HAP-1 (cell line): ENCODE measurements at regions not wholly inside any gene's neighbourhood (a gene's known extent, or its start where the extent isn't known, plus 50 kb on each side); places are given as distances from the start of the nearest gene placed in this dataset.
"Not testable (repeated sequence)": the region's sequence is repeated elsewhere in the genome, so short reads cannot be mapped to it uniquely, and the experiment has no call there.

Experiments
- DNase-seq, 2 experiments: peaks; one replicate each; pipeline ENCODE4 v3.0.0-alpha.2; 2016 to 2020; ENCODE audit warnings: low spot score in 2 of 2
- H3K27me3 ChIP-seq: fragments of 250-450 bp; sonication (Bioruptor Pico); 2 replicates; pipeline ENCODE4 v1.5.1; 2020; ENCODE audit warnings: low read depth, mild to moderate bottlenecking, moderate library complexity
- H3K36me3 ChIP-seq: fragments of 250-450 bp; sonication (Bioruptor Pico); replicated peaks from 2 replicates; pipeline ENCODE4 v1.5.1; 2020; ENCODE audit warnings: mild to moderate bottlenecking
- H3K4me1 ChIP-seq: fragments of 250-450 bp; sonication (Bioruptor Pico); 2 replicates; pipeline ENCODE4 v1.5.1; 2020; ENCODE audit warnings: mild to moderate bottlenecking
- H3K4me3 ChIP-seq: fragments of 250-450 bp; sonication (Bioruptor Pico); 2 replicates; pipeline ENCODE4 v1.5.1; 2020; ENCODE audit warnings: mild to moderate bottlenecking, moderate library complexity
- H3K9me3 ChIP-seq: fragments of 250-450 bp; sonication (Bioruptor Pico); 2 replicates; pipeline ENCODE4 v1.5.1; 2020; ENCODE audit warnings: mild to moderate bottlenecking, moderate library complexity
- in situ Hi-C: fragments of 300-500 bp; cut with MboI; formaldehyde crosslinking; loops from 3 replicates; pipeline ENCODE4 v1.14.3; 2020; ENCODE audit warnings: low sequenced_read_pairs, inconsistent platforms, mixed read lengths

DNA sequence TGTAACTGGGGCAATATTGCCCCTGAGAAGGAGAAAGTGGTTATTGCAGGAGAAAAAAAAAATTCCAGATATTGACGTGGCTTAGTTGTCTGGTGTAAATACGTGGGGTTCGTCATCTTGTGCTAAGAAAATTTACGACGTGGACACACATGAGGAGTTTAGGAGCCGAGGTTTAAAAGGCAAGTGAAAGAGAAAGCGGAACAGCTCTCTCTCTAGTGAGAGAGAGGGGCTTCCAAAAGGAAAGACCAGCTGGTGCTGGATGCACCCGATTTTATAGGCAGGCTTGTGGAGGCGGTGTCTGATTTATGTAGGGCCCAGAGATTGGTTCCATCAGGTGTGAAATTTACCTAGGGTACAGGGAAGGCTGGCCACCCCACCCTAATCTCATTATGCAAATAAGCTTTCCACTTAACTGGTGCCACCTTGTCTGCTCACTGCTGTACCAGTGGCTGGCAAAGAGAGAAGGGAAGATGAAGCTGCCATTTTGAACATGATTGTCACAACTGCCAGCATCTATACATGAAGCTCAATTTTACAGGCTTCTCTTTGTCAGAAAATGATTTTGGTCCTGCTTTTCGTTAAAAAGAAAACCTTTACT, 845.1 kb downstream of the DACH1 start:
- no peak for DNase-seq
- H3K4me3 ChIP-seq = no peak overlapping the region
- in situ Hi-C loops = no loop called here

GRCh38 chr13:71018995-71019394, 848.0 kb downstream of the DACH1 start:
- H3K9me3 ChIP-seq = no peaks in the 10 kb centered on the region

More for the DNA sequence above, 845.1 kb downstream of the DACH1 start:
- H3K4me1 ChIP-seq = 0 out of 2 replicates have a peak, but pooled peaks cover 2% of the 10 kb centered on the region
- no peaks in the 10 kb centered on the region for H3K9me3 ChIP-seq
- no peaks in the 10 kb centered on the region for H3K36me3 ChIP-seq
- no peaks in the 10 kb centered on the region for H3K27me3 ChIP-seq

DNA sequence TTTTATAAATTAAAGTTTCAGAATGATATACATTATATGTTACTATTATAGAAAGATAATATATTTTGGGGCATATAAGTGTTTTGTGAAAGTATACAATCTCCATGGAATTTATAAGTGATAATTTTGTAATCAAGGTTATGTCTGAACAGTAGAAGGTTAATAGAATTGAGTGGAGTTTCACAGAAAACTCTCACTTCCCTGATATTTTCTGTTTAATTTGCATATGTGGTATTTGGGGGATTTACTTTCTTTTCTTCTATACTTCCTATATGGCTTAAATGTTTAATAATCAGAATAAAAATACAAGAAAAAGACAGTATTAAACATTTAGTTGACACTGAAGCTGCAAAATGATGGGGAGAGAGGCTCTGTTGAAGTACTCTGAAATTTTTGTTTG, 848.5 kb downstream of the DACH1 start:
- DNase-seq = no peak
- H3K9me3 ChIP-seq = no peaks in the 10 kb centered on the region
- H3K4me1 ChIP-seq = 0 out of 2 replicates have a peak, but pooled peaks cover 2% of the 10 kb centered on the region
- no peaks in the 10 kb centered on the region for H3K27me3 ChIP-seq
- no peaks in the 10 kb centered on the region for H3K36me3 ChIP-seq
- in situ Hi-C loops = no loop called here
- H3K4me3 ChIP-seq = no peak overlapping the region

More at GRCh38 chr13:71018995-71019394, 848.0 kb downstream of the DACH1 start:
- no peak for DNase-seq
- no peaks in the 10 kb centered on the region for H3K27me3 ChIP-seq
- 0 out of 2 replicates have a peak, but pooled peaks cover 2% of the 10 kb centered on the region for H3K4me1 ChIP-seq
- in situ Hi-C loops = no loop called here
- H3K36me3 ChIP-seq = no peaks in the 10 kb centered on the region
- no peak overlapping the region for H3K4me3 ChIP-seq

- in situ Hi-C loops = no loop called here
- H3K4me1 ChIP-seq = 0 out of 2 replicates have a peak, but pooled peaks cover 2% of the 10 kb centered on the region
- H3K27me3 ChIP-seq = no peaks in the 10 kb centered on the region
- no peak for DNase-seq
- no peaks in the 10 kb centered on the region for H3K9me3 ChIP-seq
- no peak overlapping the region for H3K4me3 ChIP-seq
- H3K36me3 ChIP-seq = no peaks in the 10 kb centered on the region
These were observed 849.4 kb downstream of the DACH1 start for GRCh38 chr13:71017607-71018006.

- in situ Hi-C loops = no loop called here
- H3K9me3 ChIP-seq = no peaks in the 10 kb centered on the region
- H3K4me3 ChIP-seq = no peak overlapping the region
- 0 out of 2 replicates have a peak, but pooled peaks cover 2% of the 10 kb centered on the region for H3K4me1 ChIP-seq
- H3K36me3 ChIP-seq = no peaks in the 10 kb centered on the region
- H3K27me3 ChIP-seq = no peaks in the 10 kb centered on the region
- DNase-seq = no peak
These were observed 851.5 kb downstream of the DACH1 start for GRCh38 chr13:71015516-71015915.

DNA sequence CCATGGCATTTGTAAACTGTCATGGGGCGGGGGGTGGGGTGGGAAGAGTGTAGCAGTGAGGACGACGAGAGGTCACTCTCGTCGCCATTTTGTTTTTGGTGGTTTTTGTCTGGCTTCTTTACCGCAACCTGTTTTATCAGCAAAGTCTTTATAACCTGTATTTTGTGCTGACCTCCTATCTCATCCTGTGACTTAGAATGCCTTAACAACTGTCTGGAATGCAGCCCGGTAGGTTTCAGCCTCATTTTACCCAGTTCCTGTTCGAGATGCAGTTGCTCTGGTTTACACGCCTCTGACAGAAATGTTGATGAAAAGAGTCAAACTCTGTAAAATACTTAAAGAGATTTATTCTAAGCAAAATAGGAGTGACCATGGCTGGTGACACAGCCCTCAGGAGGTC, 852.0 kb downstream of the DACH1 start:
- Histone ChIP-seq H3K4me3 (no peak overlapping the region), H3K36me3 (no peaks in the 10 kb centered on the region), H3K4me1 (0 out of 2 replicates have a peak, but pooled peaks cover 2% of the 10 kb centered on the region), H3K27me3 (no peaks in the 10 kb centered on the region), H3K9me3 (no peaks in the 10 kb centered on the region)
- DNase-seq = no peak
- in situ Hi-C loops = no loop called here

- peak; percentile 43 to 98 for DNase-seq
- H3K4me1 ChIP-seq = peaks cover 9% of the 10 kb centered on the region
- no peaks in the 10 kb centered on the region for H3K27me3 ChIP-seq
- H3K9me3 ChIP-seq = 0 out of 2 replicates have a peak, but pooled peaks cover 2% of the 10 kb centered on the region
- no peaks in the 10 kb centered on the region for H3K36me3 ChIP-seq
- H3K4me3 ChIP-seq = no peak overlapping the region
- in situ Hi-C loops = no loop called here
These were observed 861.1 kb downstream of the DACH1 start for GRCh38 chr13:71005919-71006318.

- in situ Hi-C loops = no loop called here
- Histone ChIP-seq H3K36me3 (no peaks in the 10 kb centered on the region), H3K4me3 (no peak overlapping the region), H3K27me3 (no peaks in the 10 kb centered on the region), H3K4me1 (peaks cover 7% of the 10 kb centered on the region), H3K9me3 (no peaks in the 10 kb centered on the region)
- DNase-seq = no peak
These were observed 871.7 kb downstream of the DACH1 start for GRCh38 chr13:70995338-70995737.

- in situ Hi-C loops = no loop called here
- DNase-seq = no peak
- no peak overlapping the region for H3K4me3 ChIP-seq
- peaks cover 7% of the 10 kb centered on the region for H3K4me1 ChIP-seq
- H3K36me3 ChIP-seq = no peaks in the 10 kb centered on the region
- no peaks in the 10 kb centered on the region for H3K27me3 ChIP-seq
- no peaks in the 10 kb centered on the region for H3K9me3 ChIP-seq
These were observed 872.8 kb downstream of the DACH1 start for GRCh38 chr13:70994191-70994590.

DNA sequence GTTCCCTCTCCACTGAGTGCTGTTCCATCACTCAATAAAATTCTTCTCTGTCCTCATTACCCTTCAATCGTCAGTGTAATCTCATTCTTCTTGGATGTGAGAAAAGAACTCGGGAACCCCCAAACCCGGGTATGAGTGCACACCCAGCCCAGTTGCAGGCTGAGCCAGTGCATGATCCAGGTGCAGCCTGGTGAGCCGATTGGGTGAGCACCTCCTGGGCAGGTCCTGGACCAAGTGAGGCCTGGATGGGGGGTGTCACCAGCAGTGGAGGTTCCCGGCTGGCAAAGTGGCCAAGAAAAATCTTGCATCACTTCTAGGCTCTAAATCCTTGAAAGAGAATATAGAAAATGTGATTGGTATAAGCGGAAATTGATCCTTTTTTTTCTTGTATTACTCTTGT, 878.8 kb upstream of the KLHL1 start:
- Histone ChIP-seq H3K36me3 (no peaks in the 10 kb centered on the region), H3K9me3 (no peaks in the 10 kb centered on the region), H3K4me3 (no peak overlapping the region), H3K4me1 (no peaks in the 10 kb centered on the region), H3K27me3 (no peaks in the 10 kb centered on the region)
- DNase-seq = no peak
- in situ Hi-C loops = no loop called here

GRCh38 chr13:70985371-70985770, 877.1 kb upstream of the KLHL1 start:
- no peaks in the 10 kb centered on the region for H3K36me3 ChIP-seq
- H3K4me3 ChIP-seq = no peak overlapping the region
- H3K27me3 ChIP-seq = no peaks in the 10 kb centered on the region
- in situ Hi-C loops = no loop called here
- no peak for DNase-seq
- H3K4me1 ChIP-seq = no peaks in the 10 kb centered on the region
- no peaks in the 10 kb centered on the region for H3K9me3 ChIP-seq

DNA sequence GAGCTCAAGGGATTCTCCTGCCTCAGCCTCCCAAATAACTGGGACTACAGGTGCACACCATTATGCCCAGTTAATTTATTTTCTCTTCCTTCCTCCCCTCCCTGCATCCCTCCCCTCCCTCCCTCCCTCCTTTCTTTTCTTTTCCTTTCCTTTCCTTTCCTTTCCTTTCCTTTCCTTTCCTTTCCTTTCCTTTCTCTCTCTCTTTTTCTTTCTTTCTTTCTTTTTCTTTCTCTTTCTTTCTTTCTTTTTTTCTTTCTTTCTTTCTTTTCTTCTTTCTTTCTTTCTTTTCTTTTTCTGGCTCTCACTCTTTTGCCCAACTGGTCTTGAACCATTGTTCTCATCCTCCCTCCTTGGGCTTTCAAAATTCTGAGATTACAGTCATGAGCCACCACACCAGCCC, 873.0 kb upstream of the KLHL1 start:
- DNase-seq, H3K4me3 ChIP-seq, in situ Hi-C loops, H3K27me3 ChIP-seq, H3K4me1 ChIP-seq, H3K9me3 ChIP-seq, H3K36me3 ChIP-seq: not testable (repeated sequence)

DNA sequence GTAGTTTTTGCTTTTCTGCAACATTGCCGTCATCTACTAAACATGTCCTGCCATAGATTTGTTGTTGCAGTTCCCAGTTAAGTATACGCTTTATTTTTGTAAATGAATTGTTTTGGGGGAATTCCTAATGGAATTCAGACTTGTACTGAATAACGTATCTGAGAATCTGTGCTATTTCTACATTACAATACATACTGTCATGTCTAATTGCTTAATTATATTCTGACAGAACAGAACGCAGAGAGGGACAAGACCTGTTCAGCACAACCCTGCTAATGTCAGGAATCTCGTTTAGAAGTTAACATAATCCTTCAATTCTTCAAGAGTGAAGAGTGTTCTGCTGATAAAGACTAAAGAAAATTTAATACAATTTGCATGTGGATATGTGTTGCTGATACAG, 861.1 kb upstream of the KLHL1 start:
- in situ Hi-C loops = loop anchor here (25.0 kb wide), 1 partner anchor 357 kb away; no protein-coding TSS in a partner anchor
- H3K4me1 ChIP-seq = peaks cover 12% of the 10 kb centered on the region; the same call in 1 of the 2 replicates
- H3K9me3 ChIP-seq = no peaks in the 10 kb centered on the region
- no peaks in the 10 kb centered on the region for H3K27me3 ChIP-seq
- peak in 1 of 2 experiments; percentile 73 for DNase-seq
- no peak overlapping the region for H3K4me3 ChIP-seq
- no peaks in the 10 kb centered on the region for H3K36me3 ChIP-seq

DNA sequence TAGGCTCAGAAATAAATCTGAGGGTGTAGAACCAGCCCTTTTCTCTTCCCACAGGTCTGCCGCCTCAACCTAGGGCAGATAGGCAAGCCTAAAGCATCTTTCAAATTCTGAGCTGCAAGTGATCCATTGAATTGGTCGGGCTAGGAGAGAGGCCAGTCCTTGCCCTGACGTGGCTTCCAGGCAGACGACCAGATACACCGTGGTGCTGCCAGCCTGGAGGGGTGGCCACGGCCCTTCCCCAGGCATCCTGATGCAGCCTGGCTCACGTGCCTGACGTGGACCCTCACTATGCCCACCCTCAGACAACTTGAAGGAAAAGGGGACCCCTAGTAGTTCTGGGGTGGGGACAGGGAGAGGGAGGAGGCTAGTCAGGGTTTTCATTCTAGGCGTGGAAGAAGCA, 859.3 kb upstream of the KLHL1 start:
- peaks cover 12% of the 10 kb centered on the region; the same call in 1 of the 2 replicates for H3K4me1 ChIP-seq
- DNase-seq = no peak
- in situ Hi-C loops = loop anchor here (25.0 kb wide), 1 partner anchor 355 kb away; no protein-coding TSS in a partner anchor
- no peaks in the 10 kb centered on the region for H3K36me3 ChIP-seq
- no peaks in the 10 kb centered on the region for H3K9me3 ChIP-seq
- H3K4me3 ChIP-seq = no peak overlapping the region
- no peaks in the 10 kb centered on the region for H3K27me3 ChIP-seq
